WTC11 (cell line): ENCODE measurements at regions not wholly inside any gene's neighbourhood (a gene's known extent, or its start where the extent isn't known, plus 50 kb on each side); places are given as distances from the start of the nearest gene placed in this dataset.

ENCODE experiments used
- CTCF ChIP-seq: fragments of 200-600 bp; IDR thresholded peaks from 2 replicates; pipeline ENCODE4 v1.8.0; 2022; ENCODE audit warnings: antibody characterized with exemption
- SMAD3 ChIP-seq: sonication (generic); formaldehyde crosslinking; IDR thresholded peaks from 2 replicates; pipeline ENCODE4 v1.8.0; 2022; ENCODE audit warnings: missing genetic modification reagents, mild to moderate bottlenecking, borderline replicate concordance

- no peak for TF ChIP-seq CTCF
- no peak for TF ChIP-seq SMAD3 (CRISPR knock-in tag)
These were observed 301.6 kb upstream of the NRP1 start for GRCh38 chr10:33635967-33636515.
